ENCODE measurements at regions not wholly inside any gene's neighbourhood (a gene's known extent, or its start where the extent isn't known, plus 50 kb on each side); places are given as distances from the start of the nearest gene placed in this dataset.

DNA sequence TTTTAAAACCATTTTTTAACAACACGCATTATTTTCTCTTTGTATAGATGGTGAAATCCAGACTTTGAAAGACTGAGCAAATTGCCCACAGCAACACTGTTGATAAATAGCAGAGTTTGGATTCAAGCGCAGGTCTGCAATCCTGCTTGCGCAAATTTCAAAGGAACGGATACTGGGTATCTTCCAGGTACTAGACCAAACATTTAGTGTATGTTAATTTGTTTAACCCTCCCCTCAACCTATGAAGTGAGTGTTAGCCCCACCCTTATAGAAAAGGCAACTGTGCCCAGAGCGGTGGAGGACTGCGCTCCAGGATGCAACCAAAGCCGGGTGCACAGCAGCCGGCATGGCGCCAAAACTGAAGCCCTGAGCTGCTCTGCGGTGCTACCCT, 103.8 kb downstream of the CPN2 start:
- DNase-seq = no peak
- no peaks in the 10 kb centered on the region for H3K9me3 ChIP-seq
- H3K4me3 ChIP-seq = no peak overlapping the region
- no peak overlapping the region for H3K27ac ChIP-seq
- H3K4me1 ChIP-seq = peaks cover 0 to 17% (median 0%) of the 10 kb centered on the region in 4 donors
- H3K27me3 ChIP-seq = no peaks in the 10 kb centered on the region
- no peaks in the 10 kb centered on the region for H3K36me3 ChIP-seq
- no peak for TF ChIP-seq POLR2A (IDR thresholded peaks at IDR 0.05)
- TF ChIP-seq, protein P1, sequence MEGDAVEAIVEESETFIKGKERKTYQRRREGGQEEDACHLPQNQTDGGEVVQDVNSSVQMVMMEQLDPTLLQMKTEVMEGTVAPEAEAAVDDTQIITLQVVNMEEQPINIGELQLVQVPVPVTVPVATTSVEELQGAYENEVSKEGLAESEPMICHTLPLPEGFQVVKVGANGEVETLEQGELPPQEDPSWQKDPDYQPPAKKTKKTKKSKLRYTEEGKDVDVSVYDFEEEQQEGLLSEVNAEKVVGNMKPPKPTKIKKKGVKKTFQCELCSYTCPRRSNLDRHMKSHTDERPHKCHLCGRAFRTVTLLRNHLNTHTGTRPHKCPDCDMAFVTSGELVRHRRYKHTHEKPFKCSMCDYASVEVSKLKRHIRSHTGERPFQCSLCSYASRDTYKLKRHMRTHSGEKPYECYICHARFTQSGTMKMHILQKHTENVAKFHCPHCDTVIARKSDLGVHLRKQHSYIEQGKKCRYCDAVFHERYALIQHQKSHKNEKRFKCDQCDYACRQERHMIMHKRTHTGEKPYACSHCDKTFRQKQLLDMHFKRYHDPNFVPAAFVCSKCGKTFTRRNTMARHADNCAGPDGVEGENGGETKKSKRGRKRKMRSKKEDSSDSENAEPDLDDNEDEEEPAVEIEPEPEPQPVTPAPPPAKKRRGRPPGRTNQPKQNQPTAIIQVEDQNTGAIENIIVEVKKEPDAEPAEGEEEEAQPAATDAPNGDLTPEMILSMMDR (IDR thresholded peaks at IDR 0.05) = no peak

DNA sequence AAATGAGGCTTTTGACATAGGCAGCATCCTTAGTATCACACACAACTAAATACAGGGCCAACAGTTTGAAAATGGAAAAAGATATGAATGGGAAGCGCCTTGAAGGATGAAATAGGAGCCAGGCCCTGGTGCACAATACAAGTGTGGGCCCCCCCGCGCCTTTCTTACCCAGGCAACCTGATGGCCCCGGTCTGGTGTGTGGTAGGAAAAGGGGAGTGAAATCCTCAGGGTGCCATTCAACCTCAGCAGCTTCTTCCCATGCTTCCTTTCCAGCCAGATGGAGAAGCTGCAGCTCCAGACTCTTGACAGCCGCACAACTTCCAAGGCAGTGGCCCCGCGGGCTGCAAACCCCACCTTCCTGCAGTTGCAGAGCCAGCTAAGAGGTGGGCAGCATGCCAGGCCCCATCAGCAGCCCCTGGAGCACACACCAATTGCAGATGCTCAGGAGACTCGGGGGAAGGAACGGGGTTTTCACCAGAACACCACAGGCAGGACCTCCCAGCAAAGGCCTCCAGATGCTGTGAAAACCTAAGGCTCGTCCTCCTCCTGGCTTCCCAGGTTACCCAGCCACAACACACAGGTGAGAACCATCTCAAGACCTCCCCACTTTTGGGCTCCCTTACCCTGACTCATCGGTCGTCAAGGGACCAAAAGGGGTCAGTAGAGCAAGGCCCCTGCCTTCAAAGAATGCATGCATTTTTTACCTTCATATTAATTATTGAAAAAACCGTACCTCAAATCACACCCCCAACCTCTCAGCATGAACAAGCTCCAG, 101.6 kb downstream of the CPN2 start:
- H3K36me3 ChIP-seq = no peaks in the 10 kb centered on the region
- H3K27ac ChIP-seq = no peak overlapping the region
- no peak overlapping the region for H3K4me3 ChIP-seq
- no peak for TF ChIP-seq POLR2A (IDR thresholded peaks at IDR 0.05)
- TF ChIP-seq, protein P1 (IDR thresholded peaks at IDR 0.05) = no peak
- no peaks in the 10 kb centered on the region for H3K9me3 ChIP-seq
- no peak for DNase-seq
- peaks cover 0 to 17% (median 0%) of the 10 kb centered on the region in 4 donors for H3K4me1 ChIP-seq
- no peaks in the 10 kb centered on the region for H3K27me3 ChIP-seq

DNA sequence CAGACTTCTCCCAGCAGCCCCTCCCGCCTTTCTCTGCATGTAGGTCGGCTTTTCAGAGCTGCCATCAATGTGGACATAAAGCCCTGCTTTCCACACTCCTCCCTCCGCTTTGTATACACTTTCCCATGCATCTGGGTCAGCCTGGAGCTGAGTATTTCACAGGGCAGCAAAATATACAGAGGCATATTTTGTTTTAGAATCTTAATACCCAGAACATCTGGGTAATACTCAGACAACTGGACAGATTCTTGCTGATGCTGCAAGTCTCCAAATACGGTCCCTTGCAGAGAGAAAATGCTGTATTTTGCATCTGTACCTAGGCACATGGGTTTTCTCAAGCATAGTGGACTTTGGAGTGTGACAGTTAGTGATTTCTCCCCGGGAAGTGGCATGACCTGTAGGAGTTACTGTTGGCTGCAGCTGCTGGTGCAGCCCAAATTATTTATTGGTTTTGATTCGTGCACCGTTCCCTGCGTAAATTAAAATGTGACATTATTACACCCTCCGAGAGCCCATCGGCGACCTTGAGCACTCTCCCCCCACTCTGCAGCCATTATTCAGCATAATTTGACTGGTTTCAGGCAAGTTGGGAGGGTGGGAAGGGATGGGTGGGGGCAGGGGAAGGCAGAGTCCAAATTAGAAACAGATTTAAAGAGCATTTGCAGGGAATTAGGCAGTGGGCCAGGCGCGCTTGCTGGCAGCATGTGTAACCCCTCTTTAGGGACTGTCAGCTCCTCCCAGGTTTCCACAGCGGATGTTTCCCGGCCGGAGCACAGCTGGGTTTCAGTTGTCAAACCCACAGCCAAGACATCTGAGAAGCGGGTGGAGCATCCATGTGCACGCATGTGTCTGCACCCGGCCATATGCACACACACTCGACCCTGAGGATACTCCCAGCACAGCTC, 100.8 kb downstream of the CPN2 start:
- peaks cover 0 to 17% (median 0%) of the 10 kb centered on the region in 4 donors for H3K4me1 ChIP-seq
- TF ChIP-seq, protein P1 (IDR thresholded peaks at IDR 0.05) = no peak
- TF ChIP-seq POLR2A (IDR thresholded peaks at IDR 0.05) = no peak
- no peaks in the 10 kb centered on the region for H3K27me3 ChIP-seq
- H3K27ac ChIP-seq = no peak overlapping the region
- H3K4me3 ChIP-seq = no peak overlapping the region
- no peaks in the 10 kb centered on the region for H3K9me3 ChIP-seq
- no peaks in the 10 kb centered on the region for H3K36me3 ChIP-seq
- no peak for DNase-seq

DNA sequence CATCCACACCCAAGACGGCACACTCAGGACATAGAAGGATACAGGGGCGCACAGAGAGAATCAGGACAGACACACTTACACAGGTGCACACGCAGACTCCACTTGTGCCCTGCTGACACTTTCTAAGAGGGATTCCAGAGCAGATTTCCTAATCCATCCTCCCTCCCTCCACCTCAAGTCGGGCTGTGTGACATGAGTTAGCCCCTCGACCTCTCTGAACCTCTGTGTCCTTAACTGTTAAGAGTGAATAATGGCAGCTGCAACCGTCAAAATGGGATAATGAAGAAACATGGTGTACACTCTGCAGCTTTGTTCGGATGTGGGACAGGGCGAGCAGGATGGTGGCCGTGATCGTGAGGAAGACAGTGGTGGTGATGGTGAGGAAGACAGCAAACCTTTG, 100.1 kb downstream of the CPN2 start:
- no peak for DNase-seq
- H3K27ac ChIP-seq = no peak overlapping the region

DNA sequence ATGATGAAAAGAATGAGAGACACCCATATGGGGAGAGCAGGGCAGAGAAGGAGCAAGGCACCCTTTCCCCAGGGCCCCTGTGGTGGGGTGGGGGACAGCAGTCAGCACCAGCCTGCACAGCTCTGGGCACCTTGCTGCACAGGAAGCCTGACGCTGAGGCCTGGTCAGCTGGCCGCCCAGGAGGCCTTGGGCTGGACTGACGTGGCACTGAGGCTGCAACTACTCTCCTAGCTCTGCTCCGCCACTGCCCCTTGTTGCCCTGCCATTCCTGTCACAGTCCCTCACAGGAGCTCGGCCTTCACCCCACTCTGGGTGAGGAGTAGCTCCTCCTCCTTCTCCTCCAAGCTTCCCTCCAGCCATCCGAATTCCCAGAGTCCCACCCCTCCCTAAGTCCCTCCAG, 99.7 kb downstream of the CPN2 start:
- Histone ChIP-seq H3K4me3 (no peak overlapping the region), H3K9me3 (no peaks in the 10 kb centered on the region), H3K27ac (no peak overlapping the region), H3K36me3 (no peaks in the 10 kb centered on the region), H3K4me1 (peaks cover 0 to 17% (median 0%) of the 10 kb centered on the region in 4 donors), H3K27me3 (no peaks in the 10 kb centered on the region)
- TF ChIP-seq POLR2A (IDR thresholded peaks at IDR 0.05) = no peak
- TF ChIP-seq, protein P1 (IDR thresholded peaks at IDR 0.05) = no peak
- DNase-seq = no peak

More for the DNA sequence above, 100.1 kb downstream of the CPN2 start:
- no peaks in the 10 kb centered on the region for H3K27me3 ChIP-seq
- TF ChIP-seq POLR2A (IDR thresholded peaks at IDR 0.05) = no peak
- TF ChIP-seq, protein P1 (IDR thresholded peaks at IDR 0.05) = no peak
- H3K4me3 ChIP-seq = no peak overlapping the region
- no peaks in the 10 kb centered on the region for H3K9me3 ChIP-seq
- H3K36me3 ChIP-seq = no peaks in the 10 kb centered on the region
- peaks cover 0 to 17% (median 0%) of the 10 kb centered on the region in 4 donors for H3K4me1 ChIP-seq
